Testis (tissue), 2 donors: ENCODE measurements at regions not wholly inside any gene's neighbourhood (a gene's known extent, or its start where the extent isn't known, plus 50 kb on each side); places are given as distances from the start of the nearest gene placed in this dataset.

Source experiments
- POLR2A ChIP-seq: fragments of 450-650 bp; IDR thresholded peaks from one replicate; pipeline ENCODE4 v1.6.1; 2017; ENCODE audit warnings: antibody characterized with exemption, mild to moderate bottlenecking, moderate library complexity
- TF ChIP-seq, protein P1 (sequence below), 3 experiments: fragments of 450-650 bp in 2 of 3; fragments of 200-600 bp in 1 of 3; sonication (generic) in 1 of 3; IDR thresholded peaks; one replicate each; pipeline ENCODE4 v1.5.1; 2016 to 2019; ENCODE audit warnings: antibody characterized with exemption in 3 of 3, mild to moderate bottlenecking in 2 of 3, moderate library complexity in 1 of 3

DNA sequence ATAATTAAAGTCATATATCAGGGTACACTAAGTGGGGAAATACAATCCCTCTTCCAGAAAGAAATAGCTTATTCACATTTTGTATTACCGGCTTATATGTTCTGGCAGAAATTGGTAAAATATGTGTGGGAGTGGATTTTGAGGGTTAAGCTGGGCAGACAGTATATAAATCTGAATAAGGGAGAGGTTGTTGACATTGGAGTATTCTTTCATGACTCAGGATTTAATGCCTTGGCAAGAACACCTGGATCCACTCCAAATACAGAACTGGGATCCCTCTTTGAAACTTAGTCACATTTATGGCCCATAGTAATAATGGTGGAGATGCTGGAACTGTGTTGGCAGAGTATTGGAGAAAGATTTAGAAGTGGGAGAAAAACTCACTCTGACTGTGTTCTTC is 54.3 kb upstream of the TET2 start:
- TF ChIP-seq, protein P1, sequence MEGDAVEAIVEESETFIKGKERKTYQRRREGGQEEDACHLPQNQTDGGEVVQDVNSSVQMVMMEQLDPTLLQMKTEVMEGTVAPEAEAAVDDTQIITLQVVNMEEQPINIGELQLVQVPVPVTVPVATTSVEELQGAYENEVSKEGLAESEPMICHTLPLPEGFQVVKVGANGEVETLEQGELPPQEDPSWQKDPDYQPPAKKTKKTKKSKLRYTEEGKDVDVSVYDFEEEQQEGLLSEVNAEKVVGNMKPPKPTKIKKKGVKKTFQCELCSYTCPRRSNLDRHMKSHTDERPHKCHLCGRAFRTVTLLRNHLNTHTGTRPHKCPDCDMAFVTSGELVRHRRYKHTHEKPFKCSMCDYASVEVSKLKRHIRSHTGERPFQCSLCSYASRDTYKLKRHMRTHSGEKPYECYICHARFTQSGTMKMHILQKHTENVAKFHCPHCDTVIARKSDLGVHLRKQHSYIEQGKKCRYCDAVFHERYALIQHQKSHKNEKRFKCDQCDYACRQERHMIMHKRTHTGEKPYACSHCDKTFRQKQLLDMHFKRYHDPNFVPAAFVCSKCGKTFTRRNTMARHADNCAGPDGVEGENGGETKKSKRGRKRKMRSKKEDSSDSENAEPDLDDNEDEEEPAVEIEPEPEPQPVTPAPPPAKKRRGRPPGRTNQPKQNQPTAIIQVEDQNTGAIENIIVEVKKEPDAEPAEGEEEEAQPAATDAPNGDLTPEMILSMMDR (IDR thresholded peaks at IDR 0.05), result no peak
- no peak for TF ChIP-seq POLR2A
